ENCODE measurements at regions not wholly inside any gene's neighbourhood (a gene's known extent, or its start where the extent isn't known, plus 50 kb on each side); places are given as distances from the start of the nearest gene placed in this dataset.

GRCh38 chr9:26775391-26775790 lies 117.2 kb downstream of the CAAP1 start:
- DNase-seq (ENCODE audit: low read depth): no peak
- no peak overlapping the region for H3K4me3 ChIP-seq (ENCODE audit: low read depth, low read length)
- no peak for TF ChIP-seq MYC (IDR thresholded peaks at IDR 0.05; ENCODE audit: low read depth, low read length)
- TF ChIP-seq CTCF (IDR thresholded peaks at IDR 0.05; ENCODE audit: low read depth, low read length): no peak
- no peak for TF ChIP-seq MAX (IDR thresholded peaks at IDR 0.05; ENCODE audit: low read depth, low read length)
- TF ChIP-seq POLR2A (IDR thresholded peaks at IDR 0.05; ENCODE audit: extremely low read depth, insufficient read length): no peak

- DNase-seq (ENCODE audit: low read depth): no peak
- no peak overlapping the region for H3K4me3 ChIP-seq (ENCODE audit: low read depth, low read length)
- no peak for TF ChIP-seq CTCF (IDR thresholded peaks at IDR 0.05; ENCODE audit: low read depth, low read length)
- no peak for TF ChIP-seq MAX (IDR thresholded peaks at IDR 0.05; ENCODE audit: low read depth, low read length)
- TF ChIP-seq MYC (IDR thresholded peaks at IDR 0.05; ENCODE audit: low read depth, low read length): no peak
Observed at GRCh38 chr9:26773056-26773455, 119.5 kb downstream of the CAAP1 start.

GRCh38 chr9:26770821-26771220 lies 121.8 kb downstream of the CAAP1 start:
- no peak overlapping the region for H3K4me3 ChIP-seq (ENCODE audit: low read depth, low read length)
- no peak for TF ChIP-seq MAX (IDR thresholded peaks at IDR 0.05; ENCODE audit: low read depth, low read length)
- no peak for TF ChIP-seq POLR2A (IDR thresholded peaks at IDR 0.05; ENCODE audit: extremely low read depth, insufficient read length)
- no peak for DNase-seq (ENCODE audit: low read depth)

GRCh38 chr9:26768145-26768544 lies 124.5 kb downstream of the CAAP1 start:
- no peak for DNase-seq (ENCODE audit: low read depth)
- no peak for TF ChIP-seq MYC (IDR thresholded peaks at IDR 0.05; ENCODE audit: low read depth, low read length)
- TF ChIP-seq MAX (IDR thresholded peaks at IDR 0.05; ENCODE audit: low read depth, low read length): no peak
- no peak for TF ChIP-seq POLR2A (IDR thresholded peaks at IDR 0.05; ENCODE audit: extremely low read depth, insufficient read length)
- no peak for TF ChIP-seq CTCF (IDR thresholded peaks at IDR 0.05; ENCODE audit: low read depth, low read length)
- H3K4me3 ChIP-seq (ENCODE audit: low read depth, low read length): no peak overlapping the region

GRCh38 chr9:26760675-26761074 lies 131.9 kb downstream of the CAAP1 start:
- no peak overlapping the region for H3K4me3 ChIP-seq (ENCODE audit: low read depth, low read length)
- no peak for TF ChIP-seq CTCF (IDR thresholded peaks at IDR 0.05; ENCODE audit: low read depth, low read length)
- TF ChIP-seq MAX (IDR thresholded peaks at IDR 0.05; ENCODE audit: low read depth, low read length): no peak
- no peak for TF ChIP-seq MYC (IDR thresholded peaks at IDR 0.05; ENCODE audit: low read depth, low read length)
- no peak for TF ChIP-seq POLR2A (IDR thresholded peaks at IDR 0.05; ENCODE audit: extremely low read depth, insufficient read length)
- no peak for DNase-seq (ENCODE audit: low read depth)

- no peak for DNase-seq (ENCODE audit: low read depth)
- TF ChIP-seq POLR2A (IDR thresholded peaks at IDR 0.05; ENCODE audit: extremely low read depth, insufficient read length) (no peak), MYC (IDR thresholded peaks at IDR 0.05; ENCODE audit: low read depth, low read length) (no peak), MAX (IDR thresholded peaks at IDR 0.05; ENCODE audit: low read depth, low read length) (no peak), CTCF (IDR thresholded peaks at IDR 0.05; ENCODE audit: low read depth, low read length) (no peak)
- no peak overlapping the region for H3K4me3 ChIP-seq (ENCODE audit: low read depth, low read length)
Observed at GRCh38 chr9:26758655-26759054, 133.9 kb downstream of the CAAP1 start.
